ENCODE measurements at regions not wholly inside any gene's neighbourhood (a gene's known extent, or its start where the extent isn't known, plus 50 kb on each side); places are given as distances from the start of the nearest gene placed in this dataset.

DNA sequence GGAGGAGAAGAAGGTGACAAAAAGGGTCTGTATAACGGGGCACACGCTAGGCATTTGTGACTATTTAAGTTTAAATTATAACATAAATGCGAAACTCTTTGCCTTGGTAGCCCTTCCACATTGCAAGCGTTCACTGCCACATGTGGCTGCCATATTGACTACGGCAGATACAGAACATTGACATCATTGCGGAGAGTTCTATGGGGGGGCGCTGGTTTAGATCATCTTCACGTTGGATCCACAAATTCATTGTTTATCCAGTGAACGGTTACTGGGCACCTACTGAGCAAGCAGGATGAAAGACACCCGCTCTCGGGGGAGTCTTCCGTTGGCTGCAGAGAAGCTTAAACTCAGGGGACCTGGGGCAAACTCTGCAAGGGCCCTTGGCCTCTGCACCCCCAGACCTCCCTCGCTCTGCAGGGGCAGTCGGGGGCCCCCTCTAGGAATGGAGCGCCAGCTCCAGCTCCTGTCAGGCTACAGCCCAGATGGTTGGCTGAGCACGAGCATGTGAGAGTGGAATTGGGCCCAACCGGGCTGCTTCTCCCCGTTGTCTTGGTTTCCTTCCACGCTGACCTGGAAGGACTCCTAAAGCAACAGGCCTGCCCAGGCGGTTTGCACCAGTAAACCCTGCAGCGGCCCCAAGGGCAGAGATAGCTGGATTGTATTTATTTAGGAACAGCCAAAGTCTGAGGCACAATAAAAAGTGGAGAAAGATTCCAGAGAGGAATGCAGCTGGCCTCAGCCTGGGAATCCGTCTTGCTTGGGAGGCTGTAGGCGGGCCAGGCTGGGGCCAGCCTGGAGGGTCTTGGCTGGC is 172.2 kb downstream of the SEC14L1 start:
- TF ChIP-seq, protein P1, sequence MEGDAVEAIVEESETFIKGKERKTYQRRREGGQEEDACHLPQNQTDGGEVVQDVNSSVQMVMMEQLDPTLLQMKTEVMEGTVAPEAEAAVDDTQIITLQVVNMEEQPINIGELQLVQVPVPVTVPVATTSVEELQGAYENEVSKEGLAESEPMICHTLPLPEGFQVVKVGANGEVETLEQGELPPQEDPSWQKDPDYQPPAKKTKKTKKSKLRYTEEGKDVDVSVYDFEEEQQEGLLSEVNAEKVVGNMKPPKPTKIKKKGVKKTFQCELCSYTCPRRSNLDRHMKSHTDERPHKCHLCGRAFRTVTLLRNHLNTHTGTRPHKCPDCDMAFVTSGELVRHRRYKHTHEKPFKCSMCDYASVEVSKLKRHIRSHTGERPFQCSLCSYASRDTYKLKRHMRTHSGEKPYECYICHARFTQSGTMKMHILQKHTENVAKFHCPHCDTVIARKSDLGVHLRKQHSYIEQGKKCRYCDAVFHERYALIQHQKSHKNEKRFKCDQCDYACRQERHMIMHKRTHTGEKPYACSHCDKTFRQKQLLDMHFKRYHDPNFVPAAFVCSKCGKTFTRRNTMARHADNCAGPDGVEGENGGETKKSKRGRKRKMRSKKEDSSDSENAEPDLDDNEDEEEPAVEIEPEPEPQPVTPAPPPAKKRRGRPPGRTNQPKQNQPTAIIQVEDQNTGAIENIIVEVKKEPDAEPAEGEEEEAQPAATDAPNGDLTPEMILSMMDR (IDR thresholded peaks at IDR 0.05; ENCODE audit: low read depth, low read length), result no peak

DNA sequence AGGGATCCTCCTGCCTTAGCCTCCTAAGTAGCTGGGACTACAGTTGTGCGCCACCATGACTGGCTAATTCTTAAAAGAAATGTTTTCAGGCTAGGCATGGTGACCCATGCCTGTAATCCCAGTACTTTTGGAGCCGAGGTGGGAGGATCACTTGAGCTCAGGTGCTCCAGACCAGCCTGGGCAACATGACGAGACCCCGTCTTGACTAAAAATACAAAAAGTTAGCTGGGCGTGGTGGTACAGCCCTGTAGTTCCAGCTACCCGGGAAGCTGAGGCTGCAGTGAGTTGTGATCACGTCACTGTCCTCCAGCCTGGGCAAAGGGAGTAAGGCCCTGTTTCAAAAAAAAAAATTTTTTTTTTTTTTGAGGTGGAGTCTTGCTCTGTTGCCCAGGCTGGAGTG is 173.1 kb downstream of the SEC14L1 start:
- no peak for DNase-seq (ENCODE audit: extremely low read depth, low read depth)
- TF ChIP-seq, protein P1 (IDR thresholded peaks at IDR 0.05; ENCODE audit: low read depth, low read length), result no peak

More for the DNA sequence above, 172.2 kb downstream of the SEC14L1 start:
- DNase-seq (ENCODE audit: extremely low read depth, low read depth), result no peak

DNA sequence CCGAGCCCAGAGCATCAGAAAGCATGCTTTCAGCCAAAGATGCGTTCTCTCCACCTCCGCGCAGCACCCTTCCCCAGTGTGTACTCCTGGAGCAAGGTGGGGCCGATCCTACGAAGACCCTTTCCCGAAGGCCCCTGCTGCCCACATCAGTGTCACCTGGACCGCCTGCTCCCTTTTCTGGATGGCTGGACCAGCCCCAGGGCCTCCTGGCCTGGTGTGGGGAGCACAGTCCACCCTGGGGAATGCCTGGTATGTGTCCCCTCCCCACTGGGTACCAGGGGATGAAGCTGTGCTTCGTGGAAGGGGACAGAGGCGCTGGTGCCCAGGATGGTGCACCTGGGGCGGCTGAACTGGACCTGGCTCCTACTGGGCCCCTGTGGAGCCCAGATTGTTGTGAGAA is 173.8 kb downstream of the SEC14L1 start:
- no peak for DNase-seq (ENCODE audit: extremely low read depth, low read depth)
- TF ChIP-seq, protein P1 (IDR thresholded peaks at IDR 0.05; ENCODE audit: low read depth, low read length), result no peak

DNA sequence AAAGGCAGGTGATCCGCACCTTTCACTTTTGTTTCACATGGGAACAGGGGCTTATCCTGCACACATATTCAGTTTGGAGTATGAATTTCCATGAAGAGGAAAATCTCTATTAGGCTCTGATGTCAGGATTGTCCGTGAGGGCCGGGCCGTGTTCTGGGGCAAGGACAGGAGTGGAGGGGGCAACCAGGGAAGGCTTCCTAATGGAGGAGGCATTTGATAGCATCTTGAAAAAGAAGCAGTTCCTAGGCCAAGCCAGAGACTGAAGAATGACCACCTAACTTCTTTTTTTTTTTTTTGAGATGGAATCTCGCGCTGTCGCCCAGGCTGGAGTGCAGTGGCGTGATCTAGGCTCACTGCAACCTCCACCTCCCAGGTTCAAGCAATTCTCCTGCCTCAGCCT is 174.2 kb downstream of the SEC14L1 start:
- no peak for DNase-seq (ENCODE audit: extremely low read depth, low read depth)

DNA sequence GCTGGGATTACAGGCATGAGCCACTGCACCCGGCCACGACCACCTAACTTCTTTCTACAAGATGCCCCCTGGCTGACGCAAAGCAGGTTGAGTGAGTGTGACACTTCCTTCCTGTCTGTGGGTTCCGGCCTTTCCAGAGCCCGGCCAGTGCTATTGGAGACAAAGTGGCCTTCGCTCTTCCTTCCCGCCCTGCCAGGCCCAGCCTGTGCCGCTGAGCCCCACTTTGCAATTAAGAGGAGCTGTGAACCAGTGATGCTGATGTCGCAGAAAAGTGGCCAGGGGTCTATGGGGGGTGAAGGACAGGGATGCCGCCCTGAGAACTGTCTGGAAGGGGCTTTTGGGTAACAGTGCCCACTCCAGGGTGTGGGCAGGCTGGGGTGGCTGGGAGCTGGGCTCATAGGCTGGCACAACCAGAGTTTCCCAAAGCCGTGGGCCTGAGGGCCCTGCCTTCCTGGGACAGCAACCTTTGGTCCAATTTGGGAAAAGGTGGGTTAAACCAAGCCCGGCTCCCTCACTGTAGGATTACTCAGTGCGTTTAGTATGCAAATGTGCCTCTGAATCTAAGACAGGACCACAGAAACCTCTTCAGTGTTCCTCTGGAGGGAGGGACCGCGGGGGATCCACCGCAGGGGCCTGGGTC is 174.9 kb downstream of the SEC14L1 start:
- no peak for DNase-seq (ENCODE audit: extremely low read depth, low read depth)

More for the DNA sequence above, 174.2 kb downstream of the SEC14L1 start:
- TF ChIP-seq, protein P1 (IDR thresholded peaks at IDR 0.05; ENCODE audit: low read depth, low read length), result no peak

DNA sequence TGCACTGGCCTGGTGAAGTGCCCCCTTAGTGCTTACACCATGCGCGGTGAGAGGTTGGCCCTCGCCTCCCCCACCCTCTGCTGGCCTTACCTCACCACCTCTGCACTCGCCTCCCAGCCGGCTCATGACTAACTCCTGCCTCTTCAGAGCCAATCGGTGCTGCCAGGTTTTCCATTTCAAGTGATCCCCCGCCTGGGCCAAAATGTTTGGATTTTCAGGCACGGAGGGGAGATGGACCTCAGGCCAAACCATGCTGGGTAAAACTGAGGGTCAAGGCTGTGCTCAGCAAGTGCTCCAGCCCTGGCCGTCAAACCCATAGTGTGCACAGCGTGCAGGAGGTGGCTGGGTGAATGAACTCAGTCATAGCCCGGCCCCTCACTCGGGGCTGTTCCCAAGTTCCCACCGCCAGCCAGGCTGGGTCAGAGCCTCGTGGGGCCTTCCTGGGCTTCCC is 175.4 kb downstream of the SEC14L1 start:
- no peak for DNase-seq (ENCODE audit: extremely low read depth, low read depth)
- TF ChIP-seq, protein P1 (IDR thresholded peaks at IDR 0.05; ENCODE audit: low read depth, low read length), result no peak

More for the DNA sequence above, 174.9 kb downstream of the SEC14L1 start:
- TF ChIP-seq, protein P1 (IDR thresholded peaks at IDR 0.05; ENCODE audit: low read depth, low read length), result no peak

DNA sequence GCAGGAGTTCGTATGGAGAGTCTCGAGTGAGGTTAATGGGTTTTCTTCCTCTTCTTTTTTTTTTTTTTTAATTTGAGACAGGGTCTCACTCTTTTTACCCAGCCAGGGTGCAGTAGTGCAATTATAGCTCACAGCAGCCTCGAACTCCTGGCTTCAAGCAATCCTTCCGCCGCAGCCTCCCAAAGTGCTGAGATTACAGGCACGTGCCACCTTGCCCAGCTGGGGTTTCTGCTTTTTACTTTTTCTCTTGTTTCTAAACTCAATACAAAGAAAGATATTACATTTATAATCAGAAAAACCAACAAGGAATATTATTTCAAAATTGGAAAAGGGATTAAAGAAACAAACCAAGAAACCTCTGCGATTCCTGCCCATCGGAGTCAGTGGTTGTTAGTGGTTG is 175.9 kb downstream of the SEC14L1 start:
- DNase-seq (ENCODE audit: extremely low read depth, low read depth), result no peak
- TF ChIP-seq, protein P1 (IDR thresholded peaks at IDR 0.05; ENCODE audit: low read depth, low read length), result no peak

Data from AG09319 (cell line).